GM12875 (cell line): ENCODE measurements at regions not wholly inside any gene's neighbourhood (a gene's known extent, or its start where the extent isn't known, plus 50 kb on each side); places are given as distances from the start of the nearest gene placed in this dataset.

ENCODE experiments used
- H3K4me3 ChIP-seq: one replicate; pipeline ENCODE4 v1.5.1; 2011; ENCODE audit warnings: low read depth, low read length, control low read depth
- CTCF ChIP-seq: IDR thresholded peaks from 2 replicates; pipeline ENCODE4 v1.5.1; 2011; ENCODE audit warnings: low read depth, mild to moderate bottlenecking, control low read depth, inconsistent platforms, low read length, moderate library complexity, borderline replicate concordance; ENCODE audit not compliant: insufficient read depth

GRCh38 chr3:76497636-76498035 is 542.3 kb upstream of the ROBO2 start:
- no peak for TF ChIP-seq CTCF
- no peak overlapping the region for H3K4me3 ChIP-seq

GRCh38 chr3:76500746-76501275 is 539.1 kb upstream of the ROBO2 start:
- no peak for TF ChIP-seq CTCF
- no peak overlapping the region for H3K4me3 ChIP-seq

- no peak overlapping the region for H3K4me3 ChIP-seq
- no peak for TF ChIP-seq CTCF
Observed at GRCh38 chr3:76501315-76501714, 538.6 kb upstream of the ROBO2 start.

GRCh38 chr3:76502076-76502475 is 537.8 kb upstream of the ROBO2 start:
- no peak overlapping the region for H3K4me3 ChIP-seq
- TF ChIP-seq CTCF: no peak

GRCh38 chr3:76505202-76505845 is 534.6 kb upstream of the ROBO2 start:
- no peak overlapping the region for H3K4me3 ChIP-seq
- TF ChIP-seq CTCF: no peak

- no peak overlapping the region for H3K4me3 ChIP-seq
- TF ChIP-seq CTCF: no peak
Observed at GRCh38 chr3:76509179-76509830, 530.6 kb upstream of the ROBO2 start.

- TF ChIP-seq CTCF: no peak
- no peak overlapping the region for H3K4me3 ChIP-seq
Observed at GRCh38 chr3:76514836-76515235, 525.1 kb upstream of the ROBO2 start.
